ENCODE measurements at regions not wholly inside any gene's neighbourhood (a gene's known extent, or its start where the extent isn't known, plus 50 kb on each side); places are given as distances from the start of the nearest gene placed in this dataset.

DNA sequence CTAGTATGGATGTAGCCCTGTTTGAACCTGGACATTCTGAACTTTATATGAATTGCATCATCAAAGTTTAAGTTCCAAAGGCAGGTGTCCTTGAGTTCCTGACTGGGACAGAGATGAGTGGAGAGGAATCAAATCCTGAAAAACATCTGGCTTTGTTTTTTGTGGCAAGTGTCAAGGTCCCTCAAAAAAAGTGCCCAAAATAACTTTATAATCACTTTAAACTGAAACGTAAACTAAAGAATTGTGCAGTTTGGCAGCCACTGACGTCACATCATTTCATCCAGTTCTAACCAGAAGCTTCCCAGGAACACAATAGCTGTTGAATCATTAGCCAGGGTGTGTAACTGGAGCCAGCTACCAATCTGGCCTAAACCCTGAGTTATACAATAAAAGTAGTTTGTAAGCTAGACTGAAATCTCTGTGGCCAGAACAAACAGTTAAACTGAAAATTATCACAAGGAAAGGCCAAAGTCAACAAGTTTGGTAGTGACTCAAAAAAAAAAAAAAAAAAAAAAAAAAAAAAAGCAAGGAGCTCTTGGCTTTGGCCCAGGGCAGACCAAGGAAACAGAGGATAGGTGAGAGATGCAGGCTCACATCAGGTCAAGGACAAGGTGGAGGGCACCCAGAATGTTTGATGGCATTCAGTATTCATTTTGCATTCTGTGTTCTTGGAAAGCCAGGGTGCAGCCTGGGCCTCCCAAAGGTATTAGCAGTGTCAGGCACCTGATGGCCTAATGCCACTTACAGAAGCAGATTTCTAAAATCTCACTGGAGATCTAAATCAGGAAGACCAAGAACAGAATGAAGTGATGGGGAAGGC, 74.3 kb downstream of the TNFSF18 start:
- Histone ChIP-seq H3K36me3 (replicated peaks in 1 of 2; ENCODE audit: control insufficient read depth in 2 of 2, insufficient read depth in 2 of 2, low read length in 2 of 2) (no peaks in the 10 kb centered on the region), H3K4me3 (ENCODE audit: low read length in 2 of 2) (no peak overlapping the region), H3K4me1 (ENCODE audit: control insufficient read depth in 2 of 2, insufficient read depth in 1 of 2, low read depth in 1 of 2, low read length in 2 of 2) (peaks cover 0 to 3% of the 10 kb centered on the region in 2 donors), H3K79me1 (ENCODE audit: low read depth, low read length) (no peaks in the 10 kb centered on the region), H3K27ac (replicated peaks; ENCODE audit: low read length) (no peak overlapping the region), H3K4ac (ENCODE audit: low read length) (no peak overlapping the region), H3K9ac (ENCODE audit: low read depth, low read length, poor library complexity) (no peak overlapping the region), H2AFZ (ENCODE audit: low read length) (peak overlapping the region; percentile 72), H3K4me2 (ENCODE audit: insufficient read depth, low read length, poor library complexity, severe bottlenecking) (no peak overlapping the region), H3K9me3 (replicated peaks in 1 of 2; ENCODE audit: control insufficient read depth in 2 of 2, insufficient read depth in 1 of 2, low read depth in 1 of 2, low read length in 2 of 2) (no peaks in the 10 kb centered on the region), H3K14ac (ENCODE audit: low read length) (no peak overlapping the region), H2AK5ac (ENCODE audit: low read depth, low read length) (no peak overlapping the region), H2BK15ac (ENCODE audit: low read length) (no peak overlapping the region), H3K18ac (ENCODE audit: low read length) (no peak overlapping the region), H3K27me3 (ENCODE audit: control insufficient read depth in 3 of 3, insufficient read depth in 3 of 3, low read depth in 1 of 3, low read length in 3 of 3) (no peaks in the 10 kb centered on the region), H2BK12ac (ENCODE audit: low read length) (no peak overlapping the region), H4K8ac (ENCODE audit: low read depth, low read length) (no peak overlapping the region), H3K23ac (ENCODE audit: low read depth, low read length, poor library complexity) (no peak overlapping the region), H2BK5ac (ENCODE audit: low read length) (no peak overlapping the region), H2BK120ac (ENCODE audit: low read depth, low read length) (no peak overlapping the region), H4K91ac (ENCODE audit: low read depth, low read length, poor library complexity) (no peak overlapping the region)
- DNase-seq (ENCODE audit: low spot score): no peak
- no CpG with 5 or more reads among the region's 2 CpGs for WGBS, 2 donors (ENCODE audit: extremely low coverage in 2 of 2, insufficient read length in 2 of 2, insufficient replicate concordance in 1 of 2)

DNA sequence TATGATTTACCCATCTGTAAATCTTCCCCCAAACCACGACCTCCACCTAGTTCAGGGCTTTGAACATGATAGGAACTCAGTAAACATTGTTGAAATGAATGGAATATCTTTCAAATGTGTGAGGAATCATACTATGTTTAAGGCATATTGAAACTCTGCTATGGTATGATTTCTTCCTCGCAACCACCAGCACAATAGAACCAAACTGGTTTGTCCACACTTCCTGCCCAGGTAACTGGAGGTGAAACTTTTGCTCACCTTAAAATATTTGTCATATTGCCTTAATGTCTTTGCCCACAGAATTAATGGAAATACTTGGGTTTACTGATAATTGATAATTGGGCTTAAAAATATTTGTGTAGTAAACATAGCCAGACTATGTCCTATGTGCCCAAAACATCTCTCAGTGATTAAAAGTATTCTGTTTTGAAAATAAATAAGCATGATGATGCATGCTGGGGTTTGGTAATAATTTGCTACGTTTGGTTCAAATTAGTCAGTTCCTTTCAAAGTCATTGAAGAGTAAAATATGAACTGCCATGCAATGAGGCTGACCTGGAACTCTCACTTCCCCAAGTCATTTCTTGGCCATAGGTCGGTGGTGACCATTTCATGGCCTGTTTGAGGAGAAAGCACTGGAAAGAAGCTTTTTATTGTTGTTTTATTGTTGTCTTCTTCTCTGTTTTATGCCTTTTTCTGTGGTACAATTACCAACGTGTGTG, 73.3 kb downstream of the TNFSF18 start:
- no peak overlapping the region for H4K91ac ChIP-seq (ENCODE audit: low read depth, low read length, poor library complexity)
- no peak overlapping the region for H2BK5ac ChIP-seq (ENCODE audit: low read length)
- H4K8ac ChIP-seq (ENCODE audit: low read depth, low read length): no peak overlapping the region
- H3K14ac ChIP-seq (ENCODE audit: low read length): no peak overlapping the region
- no peak overlapping the region for H2BK15ac ChIP-seq (ENCODE audit: low read length)
- H3K27ac ChIP-seq (replicated peaks; ENCODE audit: low read length): no peak overlapping the region
- H2BK120ac ChIP-seq (ENCODE audit: low read depth, low read length): no peak overlapping the region
- no peak for DNase-seq (ENCODE audit: low spot score)
- H3K23ac ChIP-seq (ENCODE audit: low read depth, low read length, poor library complexity): no peak overlapping the region
- H3K9me3 ChIP-seq (replicated peaks in 1 of 2; ENCODE audit: control insufficient read depth in 2 of 2, insufficient read depth in 1 of 2, low read depth in 1 of 2, low read length in 2 of 2): no peaks in the 10 kb centered on the region
- WGBS, 2 donors (ENCODE audit: extremely low coverage in 2 of 2, insufficient read length in 2 of 2, insufficient replicate concordance in 1 of 2): no CpG with 5 or more reads among the region's 5 CpGs
- H3K27me3 ChIP-seq (ENCODE audit: control insufficient read depth in 3 of 3, insufficient read depth in 3 of 3, low read depth in 1 of 3, low read length in 3 of 3): no peaks in the 10 kb centered on the region
- no peak overlapping the region for H3K18ac ChIP-seq (ENCODE audit: low read length)
- no peak overlapping the region for H2BK12ac ChIP-seq (ENCODE audit: low read length)
- H3K9ac ChIP-seq (ENCODE audit: low read depth, low read length, poor library complexity): no peak overlapping the region
- H2AFZ ChIP-seq (ENCODE audit: low read length): peak overlapping the region; percentile 72
- H2AK5ac ChIP-seq (ENCODE audit: low read depth, low read length): no peak overlapping the region
- H3K79me1 ChIP-seq (ENCODE audit: low read depth, low read length): no peaks in the 10 kb centered on the region
- H3K36me3 ChIP-seq (replicated peaks in 1 of 2; ENCODE audit: control insufficient read depth in 2 of 2, insufficient read depth in 2 of 2, low read length in 2 of 2): no peaks in the 10 kb centered on the region
- no peak overlapping the region for H3K4me3 ChIP-seq (ENCODE audit: low read length in 2 of 2)
- no peak overlapping the region for H3K4me2 ChIP-seq (ENCODE audit: insufficient read depth, low read length, poor library complexity, severe bottlenecking)
- H3K4me1 ChIP-seq (ENCODE audit: control insufficient read depth in 2 of 2, insufficient read depth in 1 of 2, low read depth in 1 of 2, low read length in 2 of 2): no peaks in the 10 kb centered on the region
- no peak overlapping the region for H3K4ac ChIP-seq (ENCODE audit: low read length)

DNA sequence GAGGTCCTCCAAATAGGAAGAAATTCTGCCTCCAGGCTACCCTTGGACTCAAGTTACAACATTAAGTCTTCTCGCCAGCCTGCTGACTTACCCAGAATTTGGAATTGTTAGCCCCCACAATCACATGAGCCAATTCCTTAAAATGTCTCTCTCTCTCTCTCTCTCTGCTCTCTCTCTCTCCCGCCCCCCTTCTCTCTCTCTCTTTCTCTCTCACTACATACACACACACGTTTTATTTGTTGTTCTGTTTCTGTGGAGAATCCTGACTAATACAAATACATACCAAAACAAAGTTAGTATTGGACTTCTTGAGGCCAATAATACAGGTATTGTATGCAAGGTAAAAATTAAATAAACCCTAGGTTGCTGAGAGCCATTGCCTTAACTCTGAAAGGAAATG, 72.1 kb downstream of the TNFSF18 start:
- no peak for DNase-seq (ENCODE audit: low spot score)
- no peaks in the 10 kb centered on the region for H3K4me1 ChIP-seq (ENCODE audit: control insufficient read depth in 2 of 2, insufficient read depth in 1 of 2, low read depth in 1 of 2, low read length in 2 of 2)
- H2BK120ac ChIP-seq (ENCODE audit: low read depth, low read length): no peak overlapping the region
- no peak overlapping the region for H2BK5ac ChIP-seq (ENCODE audit: low read length)
- no peak overlapping the region for H3K4me3 ChIP-seq (ENCODE audit: low read length in 2 of 2)
- H2AFZ ChIP-seq (ENCODE audit: low read length): no peak overlapping the region
- no peak overlapping the region for H2BK12ac ChIP-seq (ENCODE audit: low read length)
- no peak overlapping the region for H3K4me2 ChIP-seq (ENCODE audit: insufficient read depth, low read length, poor library complexity, severe bottlenecking)
- no peak overlapping the region for H2BK15ac ChIP-seq (ENCODE audit: low read length)
- H3K14ac ChIP-seq (ENCODE audit: low read length): no peak overlapping the region
- H3K27ac ChIP-seq (replicated peaks; ENCODE audit: low read length): no peak overlapping the region
- no CpG with 5 or more reads among the region's 3 CpGs for WGBS, 2 donors (ENCODE audit: extremely low coverage in 2 of 2, insufficient read length in 2 of 2, insufficient replicate concordance in 1 of 2)
- H3K36me3 ChIP-seq (replicated peaks in 1 of 2; ENCODE audit: control insufficient read depth in 2 of 2, insufficient read depth in 2 of 2, low read length in 2 of 2): no peaks in the 10 kb centered on the region
- no peak overlapping the region for H3K4ac ChIP-seq (ENCODE audit: low read length)
- no peak overlapping the region for H4K8ac ChIP-seq (ENCODE audit: low read depth, low read length)
- H3K23ac ChIP-seq (ENCODE audit: low read depth, low read length, poor library complexity): no peak overlapping the region
- H4K91ac ChIP-seq (ENCODE audit: low read depth, low read length, poor library complexity): no peak overlapping the region
- H3K9ac ChIP-seq (ENCODE audit: low read depth, low read length, poor library complexity): no peak overlapping the region
- no peak overlapping the region for H3K18ac ChIP-seq (ENCODE audit: low read length)
- H3K9me3 ChIP-seq (replicated peaks in 1 of 2; ENCODE audit: control insufficient read depth in 2 of 2, insufficient read depth in 1 of 2, low read depth in 1 of 2, low read length in 2 of 2): no peaks in the 10 kb centered on the region
- no peaks in the 10 kb centered on the region for H3K27me3 ChIP-seq (ENCODE audit: control insufficient read depth in 3 of 3, insufficient read depth in 3 of 3, low read depth in 1 of 3, low read length in 3 of 3)
- no peak overlapping the region for H2AK5ac ChIP-seq (ENCODE audit: low read depth, low read length)
- H3K79me1 ChIP-seq (ENCODE audit: low read depth, low read length): no peaks in the 10 kb centered on the region

DNA sequence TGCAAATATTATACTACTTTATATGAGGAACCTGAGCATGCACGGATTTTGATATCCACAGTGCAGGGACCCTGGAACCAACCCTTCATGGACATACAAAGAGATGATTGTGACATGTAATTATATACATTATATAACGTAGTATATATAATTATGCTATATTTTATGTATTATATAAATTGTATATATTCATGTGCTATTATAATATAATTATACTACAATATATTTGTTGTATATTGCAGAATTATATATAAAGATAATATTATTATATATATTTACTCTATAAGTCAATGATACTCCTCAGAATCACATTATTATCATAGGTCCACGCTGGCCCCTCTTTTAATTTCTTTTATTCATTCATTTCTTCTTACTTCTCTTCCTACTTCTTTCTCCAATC, 70.9 kb downstream of the TNFSF18 start:
- H3K18ac ChIP-seq (ENCODE audit: low read length): no peak overlapping the region
- H3K4me1 ChIP-seq (ENCODE audit: control insufficient read depth in 2 of 2, insufficient read depth in 1 of 2, low read depth in 1 of 2, low read length in 2 of 2): no peaks in the 10 kb centered on the region
- H2BK120ac ChIP-seq (ENCODE audit: low read depth, low read length): no peak overlapping the region
- H2BK12ac ChIP-seq (ENCODE audit: low read length): no peak overlapping the region
- H3K23ac ChIP-seq (ENCODE audit: low read depth, low read length, poor library complexity): no peak overlapping the region
- WGBS, 2 donors (ENCODE audit: extremely low coverage in 2 of 2, insufficient read length in 2 of 2, insufficient replicate concordance in 1 of 2): no CpG with 5 or more reads among the region's 3 CpGs
- H3K27ac ChIP-seq (replicated peaks; ENCODE audit: low read length): no peak overlapping the region
- no peak overlapping the region for H2BK15ac ChIP-seq (ENCODE audit: low read length)
- H2AK5ac ChIP-seq (ENCODE audit: low read depth, low read length): no peak overlapping the region
- no peaks in the 10 kb centered on the region for H3K79me1 ChIP-seq (ENCODE audit: low read depth, low read length)
- DNase-seq (ENCODE audit: low spot score): no peak
- H3K4me3 ChIP-seq (ENCODE audit: low read length in 2 of 2): no peak overlapping the region
- H3K4me2 ChIP-seq (ENCODE audit: insufficient read depth, low read length, poor library complexity, severe bottlenecking): no peak overlapping the region
- H3K9ac ChIP-seq (ENCODE audit: low read depth, low read length, poor library complexity): no peak overlapping the region
- H2AFZ ChIP-seq (ENCODE audit: low read length): no peak overlapping the region
- H3K4ac ChIP-seq (ENCODE audit: low read length): no peak overlapping the region
- no peak overlapping the region for H4K91ac ChIP-seq (ENCODE audit: low read depth, low read length, poor library complexity)
- H2BK5ac ChIP-seq (ENCODE audit: low read length): no peak overlapping the region
- no peaks in the 10 kb centered on the region for H3K27me3 ChIP-seq (ENCODE audit: control insufficient read depth in 3 of 3, insufficient read depth in 3 of 3, low read depth in 1 of 3, low read length in 3 of 3)
- H3K14ac ChIP-seq (ENCODE audit: low read length): no peak overlapping the region
- no peaks in the 10 kb centered on the region for H3K36me3 ChIP-seq (replicated peaks in 1 of 2; ENCODE audit: control insufficient read depth in 2 of 2, insufficient read depth in 2 of 2, low read length in 2 of 2)
- no peaks in the 10 kb centered on the region for H3K9me3 ChIP-seq (replicated peaks in 1 of 2; ENCODE audit: control insufficient read depth in 2 of 2, insufficient read depth in 1 of 2, low read depth in 1 of 2, low read length in 2 of 2)
- no peak overlapping the region for H4K8ac ChIP-seq (ENCODE audit: low read depth, low read length)
